GM18519 (cell line): ENCODE measurements at regions not wholly inside any gene's neighbourhood (a gene's known extent, or its start where the extent isn't known, plus 50 kb on each side); places are given as distances from the start of the nearest gene placed in this dataset.
A peak's percentile ranks its signal among the peaks of the same experiment; 100 is the strongest.
"Not testable (repeated sequence)": the region's sequence is repeated elsewhere in the genome, so short reads cannot be mapped to it uniquely, and the experiment has no call there.

Experiments
- ATAC-seq: cut with Tn5 transposase; IDR thresholded peaks from one replicate; pipeline ENCODE4 v1.9.1; 2021; ENCODE audit warnings: mild to moderate bottlenecking, moderate library complexity; ENCODE audit not compliant: unreplicated experiment, low FRiP score

DNA sequence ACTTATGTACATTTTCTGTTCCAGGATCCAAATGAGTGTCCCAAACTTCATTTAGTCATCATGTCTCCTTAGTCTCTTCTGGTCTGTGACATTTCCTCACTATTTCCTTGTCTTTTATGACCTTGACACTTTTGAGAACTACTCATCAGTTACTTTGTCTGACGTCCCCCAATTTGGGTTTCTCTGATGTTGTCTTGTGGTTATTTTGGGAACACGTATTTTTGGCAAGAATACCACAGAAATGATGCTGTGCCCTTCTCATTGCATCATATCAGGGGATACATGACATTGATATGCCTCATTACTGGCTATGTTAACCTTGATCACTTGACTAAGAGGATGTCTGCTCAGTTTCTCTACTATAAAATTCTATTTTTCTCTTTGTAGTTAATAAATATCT is 308.8 kb downstream of the ZNF674 start:
- no peak for ATAC-seq

DNA sequence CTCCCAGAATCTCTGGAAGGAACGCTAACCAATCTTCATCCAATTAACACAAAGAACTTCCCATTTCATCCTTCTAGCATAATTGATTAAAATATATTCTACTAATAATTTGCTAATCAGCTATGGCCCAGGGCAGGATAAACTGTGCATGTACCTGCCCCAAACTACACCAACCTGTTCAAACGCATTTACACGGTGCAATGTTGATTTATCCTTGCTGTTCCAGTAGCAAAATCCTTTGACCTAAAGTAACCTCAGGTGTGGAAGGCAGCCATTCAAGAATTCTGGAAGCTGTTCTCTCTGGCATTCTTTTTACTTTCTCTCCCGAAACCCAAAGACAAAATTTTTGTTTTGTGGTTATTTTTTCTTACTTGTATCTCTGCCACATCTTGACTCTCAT is 309.4 kb downstream of the ZNF674 start:
- ATAC-seq: no peak

GRCh38 chrX:46234775-46235174 is 310.4 kb downstream of the ZNF674 start:
- no peak for ATAC-seq

DNA sequence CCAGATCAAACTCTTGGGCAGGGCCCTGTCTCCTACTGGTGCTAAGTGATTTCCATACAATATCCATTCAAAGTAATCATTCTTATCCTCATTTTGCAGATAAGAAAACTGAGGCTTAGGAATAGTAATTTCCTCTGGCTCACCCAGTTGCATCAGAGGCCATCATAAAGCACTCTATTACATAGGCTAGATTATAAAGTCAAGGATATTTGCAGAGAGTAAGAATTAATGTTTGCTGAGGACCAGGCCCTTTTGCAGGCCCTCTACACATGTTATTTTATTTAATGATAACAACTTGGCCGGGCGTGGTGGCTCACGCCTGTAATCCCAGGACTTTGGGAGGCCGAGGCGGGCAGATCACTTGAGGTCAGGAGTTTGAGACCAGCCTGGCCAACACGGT is 316.8 kb downstream of the ZNF674 start:
- no peak for ATAC-seq

DNA sequence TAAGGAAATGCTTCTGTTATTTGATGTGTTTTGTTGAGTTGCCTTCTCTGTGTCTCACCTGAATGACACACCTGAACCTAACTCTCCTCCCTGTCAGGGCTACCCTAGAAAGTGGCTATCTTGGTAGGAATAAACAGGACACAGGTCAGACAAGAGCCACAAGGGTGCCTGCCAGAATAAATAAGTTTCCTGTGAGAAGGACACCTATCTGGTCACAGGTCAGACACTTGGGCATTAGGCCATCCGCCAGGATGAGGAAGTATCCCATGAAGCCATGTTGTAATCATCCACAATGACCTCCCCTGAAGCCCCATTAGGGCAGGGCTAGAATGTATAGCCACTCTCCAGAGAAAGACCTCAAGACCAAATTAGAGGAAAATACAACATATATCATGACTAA is 318.8 kb downstream of the ZNF674 start:
- ATAC-seq: no peak

DNA sequence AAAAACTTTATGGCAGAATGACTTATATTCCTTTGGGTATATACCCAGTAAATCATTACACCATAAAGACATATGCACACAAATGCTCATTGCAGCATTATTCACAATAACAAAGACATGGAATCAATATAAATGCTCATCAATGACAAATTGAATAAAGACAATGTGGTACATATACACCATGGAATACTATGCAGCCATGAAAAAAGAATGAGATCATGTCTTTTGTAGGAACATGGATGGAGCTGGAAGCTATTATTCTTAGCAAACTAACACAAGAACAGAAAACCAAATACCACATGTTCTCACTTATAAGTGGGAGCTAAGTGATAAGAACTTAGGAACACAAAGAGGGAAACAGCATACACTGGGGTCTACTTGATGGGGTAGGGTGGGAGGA is 321.7 kb downstream of the ZNF674 start:
- ATAC-seq: not testable (repeated sequence)

DNA sequence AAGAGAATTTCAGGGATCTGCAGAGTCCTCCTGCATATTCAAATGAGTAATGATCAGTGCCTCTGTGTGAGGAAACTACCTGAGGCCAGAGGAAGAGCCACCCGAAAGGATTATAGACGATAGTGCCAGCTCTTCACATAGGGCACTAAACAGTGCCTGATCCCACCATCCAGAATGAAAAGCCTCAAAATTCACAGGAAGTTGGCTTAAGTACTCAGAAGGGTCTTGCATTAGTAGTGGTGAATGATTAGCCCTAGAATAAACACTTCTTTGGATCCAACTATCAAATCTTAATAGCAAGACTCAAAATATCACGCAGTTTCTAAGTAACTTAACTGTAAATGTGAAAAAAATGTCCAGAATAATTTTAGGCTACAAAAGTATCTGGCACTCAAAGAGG is 324.4 kb downstream of the ZNF674 start:
- ATAC-seq: no peak

DNA sequence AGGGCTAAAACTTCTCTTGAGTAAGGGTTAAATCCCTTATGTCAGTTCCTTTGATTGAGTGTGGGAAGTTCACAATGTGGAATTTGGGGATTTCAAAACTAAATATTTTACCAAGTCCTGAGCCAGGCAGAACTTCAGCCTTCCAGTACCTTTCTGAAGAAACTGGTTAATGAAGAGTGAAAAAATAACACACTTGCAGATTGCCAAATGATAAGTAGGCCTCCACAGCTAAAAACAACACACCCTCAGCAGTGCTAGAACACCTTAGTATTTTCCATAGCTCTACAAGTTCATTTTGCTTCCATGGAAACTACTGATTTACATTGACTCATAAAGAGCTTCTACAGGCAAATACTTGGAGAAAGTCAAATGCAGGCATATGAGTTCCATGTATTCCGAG is 326.8 kb downstream of the ZNF674 start:
- no peak for ATAC-seq

DNA sequence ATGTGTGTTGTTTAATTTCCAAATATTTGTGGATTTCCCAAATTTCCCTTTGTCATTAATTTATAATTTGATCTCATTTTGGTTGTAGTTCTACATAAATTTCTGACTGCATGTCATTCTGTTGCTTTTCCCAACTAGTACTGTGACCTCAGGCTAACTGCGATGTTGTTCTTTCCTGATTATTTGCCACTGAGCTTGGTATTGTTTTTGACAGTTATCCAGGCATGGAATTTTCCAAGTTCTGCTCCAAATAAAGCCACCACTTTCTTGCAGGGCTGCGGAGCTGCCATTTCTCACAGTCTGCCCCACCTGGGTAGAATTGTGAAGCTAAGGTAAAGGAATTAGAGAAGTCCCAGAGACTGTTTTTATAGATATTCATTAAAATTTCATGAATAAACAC is 328.8 kb downstream of the ZNF674 start:
- ATAC-seq: no peak

- ATAC-seq: no peak
Observed at GRCh38 chrX:46211079-46211478, 334.1 kb downstream of the ZNF674 start.

- no peak for ATAC-seq
Observed at GRCh38 chrX:46209768-46210167, 335.5 kb downstream of the ZNF674 start.

GRCh38 chrX:46209037-46209436 is 336.2 kb downstream of the ZNF674 start:
- no peak for ATAC-seq

- ATAC-seq: no peak
Observed at GRCh38 chrX:46208225-46208854, 336.9 kb downstream of the ZNF674 start.

- no peak for ATAC-seq
Observed at GRCh38 chrX:46204721-46205422, 340.3 kb downstream of the ZNF674 start.

- ATAC-seq: no peak
Observed at GRCh38 chrX:46202733-46203514, 342.3 kb downstream of the ZNF674 start.

- ATAC-seq: no peak
Observed at GRCh38 chrX:46200413-46200812, 344.8 kb downstream of the ZNF674 start.

GRCh38 chrX:46198858-46199257 is 346.4 kb downstream of the ZNF674 start:
- ATAC-seq: no peak

GRCh38 chrX:46186811-46187106 is 358.5 kb downstream of the ZNF674 start:
- not testable (repeated sequence) for ATAC-seq

GRCh38 chrX:46185923-46186810 is 359.1 kb downstream of the ZNF674 start:
- ATAC-seq: no peak

GRCh38 chrX:46184749-46185148 is 360.5 kb downstream of the ZNF674 start:
- no peak for ATAC-seq

DNA sequence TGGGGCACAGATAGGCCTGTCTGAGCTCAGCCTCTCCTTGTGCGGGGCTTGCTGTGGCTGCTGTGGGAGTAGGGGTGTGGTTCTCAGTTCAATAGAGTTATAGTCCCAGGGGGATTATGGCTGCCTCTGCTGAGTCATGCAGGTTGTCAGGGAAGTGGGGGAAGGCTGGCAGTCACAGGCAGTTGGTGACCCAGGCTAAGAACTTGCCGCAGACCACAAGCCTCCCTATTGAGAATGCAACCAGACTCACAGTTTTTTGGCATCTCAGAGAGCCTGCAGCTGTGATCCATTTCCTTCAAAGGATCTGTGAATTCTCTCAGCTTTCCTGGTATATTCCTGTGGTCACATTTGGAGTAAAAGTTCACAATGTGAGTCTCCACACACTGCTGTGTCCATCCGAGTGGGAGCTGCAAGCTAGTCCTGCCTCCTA is 364.9 kb downstream of the ZNF674 start:
- peak; percentile 84 for ATAC-seq
